ENCODE measurements at regions not wholly inside any gene's neighbourhood (a gene's known extent, or its start where the extent isn't known, plus 50 kb on each side); places are given as distances from the start of the nearest gene placed in this dataset.

GRCh38 chr15:31768055-31768454 lies 262.3 kb upstream of the CHRNA7 start:
- Histone ChIP-seq H3K4me3 (ENCODE audit: low read depth in 1 of 2, low read length in 2 of 2) (no peak overlapping the region), H3K27me3 (ENCODE audit: low read depth, low read length) (no peaks in the 10 kb centered on the region), H3K36me3 (ENCODE audit: control insufficient read depth in 1 of 2, insufficient read depth in 2 of 2, low read length in 2 of 2) (no peaks in the 10 kb centered on the region), H3K4me1 (ENCODE audit: control insufficient read depth in 1 of 2, insufficient read depth in 2 of 2, low read length in 2 of 2) (no peaks in the 10 kb centered on the region), H3K27ac (ENCODE audit: low read length) (no peak overlapping the region), H3K9me3 (ENCODE audit: control insufficient read depth in 1 of 2, low read length in 2 of 2) (no peaks in the 10 kb centered on the region)

- Histone ChIP-seq H3K36me3 (ENCODE audit: control insufficient read depth in 1 of 2, insufficient read depth in 2 of 2, low read length in 2 of 2) (no peaks in the 10 kb centered on the region), H3K4me3 (ENCODE audit: low read depth in 1 of 2, low read length in 2 of 2) (no peak overlapping the region)
Observed at GRCh38 chr15:31774045-31774444, 256.3 kb upstream of the CHRNA7 start.

DNA sequence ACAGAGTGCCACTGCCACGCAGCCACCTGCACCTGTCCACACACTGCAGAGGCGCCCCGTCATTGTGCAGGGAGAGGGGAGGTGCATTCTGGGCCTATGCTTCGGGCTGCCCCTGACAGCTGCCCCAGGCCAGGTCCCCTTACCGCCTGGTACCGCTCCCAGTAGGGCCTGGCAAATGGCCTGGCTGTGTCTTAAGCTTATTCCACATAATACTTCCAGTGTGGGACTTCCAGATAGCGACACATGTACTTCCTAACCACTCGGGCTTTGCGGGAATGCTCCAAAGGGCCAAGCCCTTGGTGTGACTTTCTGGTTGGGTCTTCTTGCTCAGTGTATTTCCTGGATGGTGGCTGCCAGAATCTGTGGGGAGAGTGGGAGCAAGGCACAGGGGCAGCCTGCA lies 254.3 kb upstream of the CHRNA7 start:
- Histone ChIP-seq H3K27me3 (ENCODE audit: low read depth, low read length) (no peaks in the 10 kb centered on the region), H3K4me3 (ENCODE audit: low read depth in 1 of 2, low read length in 2 of 2) (no peak overlapping the region), H3K27ac (ENCODE audit: low read length) (no peak overlapping the region), H3K4me1 (ENCODE audit: control insufficient read depth in 1 of 2, insufficient read depth in 2 of 2, low read length in 2 of 2) (no peaks in the 10 kb centered on the region), H3K9me3 (ENCODE audit: control insufficient read depth in 1 of 2, low read length in 2 of 2) (no peaks in the 10 kb centered on the region), H3K36me3 (ENCODE audit: control insufficient read depth in 1 of 2, insufficient read depth in 2 of 2, low read length in 2 of 2) (no peaks in the 10 kb centered on the region)

More at GRCh38 chr15:31774045-31774444, 256.3 kb upstream of the CHRNA7 start:
- Histone ChIP-seq H3K27me3 (ENCODE audit: low read depth, low read length) (no peaks in the 10 kb centered on the region), H3K4me1 (ENCODE audit: control insufficient read depth in 1 of 2, insufficient read depth in 2 of 2, low read length in 2 of 2) (no peaks in the 10 kb centered on the region), H3K27ac (ENCODE audit: low read length) (no peak overlapping the region), H3K9me3 (ENCODE audit: control insufficient read depth in 1 of 2, low read length in 2 of 2) (no peaks in the 10 kb centered on the region)

- H3K27ac ChIP-seq (ENCODE audit: low read length) = no peak overlapping the region
- H3K4me3 ChIP-seq (ENCODE audit: low read depth in 1 of 2, low read length in 2 of 2) = no peak overlapping the region
- no peaks in the 10 kb centered on the region for H3K36me3 ChIP-seq (ENCODE audit: control insufficient read depth in 1 of 2, insufficient read depth in 2 of 2, low read length in 2 of 2)
- H3K27me3 ChIP-seq (ENCODE audit: low read depth, low read length) = no peaks in the 10 kb centered on the region
- H3K9me3 ChIP-seq (ENCODE audit: control insufficient read depth in 1 of 2, low read length in 2 of 2) = no peaks in the 10 kb centered on the region
- no peaks in the 10 kb centered on the region for H3K4me1 ChIP-seq (ENCODE audit: control insufficient read depth in 1 of 2, insufficient read depth in 2 of 2, low read length in 2 of 2)
Observed at GRCh38 chr15:31781261-31781660, 249.1 kb upstream of the CHRNA7 start.

DNA sequence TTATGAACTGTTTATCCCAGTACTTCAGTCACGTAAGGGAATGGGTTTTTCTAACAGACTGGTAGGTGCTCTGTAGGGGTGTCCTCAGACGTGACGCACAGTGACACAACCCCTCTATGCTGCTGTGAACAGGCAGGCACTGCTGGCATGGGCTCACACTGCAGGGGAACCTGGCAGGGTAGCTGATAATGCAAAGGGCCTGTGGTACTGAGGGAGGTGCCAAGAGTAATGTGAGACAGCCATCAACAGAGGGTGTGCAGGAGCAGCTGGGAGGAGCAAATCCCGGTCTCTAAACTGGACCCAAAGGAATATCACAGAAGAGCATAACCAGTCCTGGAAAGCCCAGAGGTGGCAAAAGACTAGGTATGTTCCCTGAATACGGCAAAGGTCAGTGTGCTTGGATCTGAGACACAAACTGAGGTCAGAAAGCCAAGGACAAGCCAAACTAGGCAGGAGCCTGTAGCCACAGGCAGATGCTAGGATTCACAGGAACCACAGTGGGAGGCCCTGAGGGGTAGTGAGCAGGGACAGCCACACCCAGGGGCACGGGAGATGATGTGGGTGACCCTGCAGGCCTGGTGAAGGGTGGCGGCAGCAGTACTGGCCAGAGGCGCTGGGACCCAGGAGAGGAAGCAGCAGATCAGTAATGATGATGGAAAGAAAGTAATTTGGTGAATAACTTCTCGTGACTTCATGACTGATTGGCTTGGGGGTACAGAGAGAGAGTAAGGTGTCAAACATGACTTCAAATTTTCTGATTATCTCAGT lies 248.1 kb upstream of the CHRNA7 start:
- no peaks in the 10 kb centered on the region for H3K4me1 ChIP-seq (ENCODE audit: control insufficient read depth in 1 of 2, insufficient read depth in 2 of 2, low read length in 2 of 2)
- no peak overlapping the region for H3K4me3 ChIP-seq (ENCODE audit: low read depth in 1 of 2, low read length in 2 of 2)
- no peak overlapping the region for H3K27ac ChIP-seq (ENCODE audit: low read length)
- H3K9me3 ChIP-seq (ENCODE audit: control insufficient read depth in 1 of 2, low read length in 2 of 2) = no peaks in the 10 kb centered on the region
- no peaks in the 10 kb centered on the region for H3K36me3 ChIP-seq (ENCODE audit: control insufficient read depth in 1 of 2, insufficient read depth in 2 of 2, low read length in 2 of 2)
- H3K27me3 ChIP-seq (ENCODE audit: low read depth, low read length) = no peaks in the 10 kb centered on the region

DNA sequence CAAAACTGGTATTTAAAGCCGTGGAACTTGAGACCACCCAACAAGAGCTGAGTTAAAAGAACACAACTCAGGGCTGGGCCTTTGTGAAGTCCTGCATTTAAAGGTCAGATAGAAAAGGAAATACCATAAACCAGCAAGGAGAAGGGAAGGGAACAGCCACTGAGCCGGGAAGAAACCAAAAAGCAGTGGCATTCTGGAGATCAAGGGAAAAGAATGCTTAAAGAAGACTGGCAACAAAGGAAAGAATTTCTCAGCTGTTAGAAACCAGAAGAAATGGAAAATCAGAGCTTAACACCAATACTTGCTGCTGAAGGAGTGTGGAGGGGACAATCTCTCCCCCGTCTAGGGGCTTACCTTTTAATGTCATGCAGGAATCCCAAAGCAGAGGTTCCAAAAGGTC lies 247.4 kb upstream of the CHRNA7 start:
- H3K4me3 ChIP-seq (ENCODE audit: low read depth in 1 of 2, low read length in 2 of 2) = no peak overlapping the region
- H3K4me1 ChIP-seq (ENCODE audit: control insufficient read depth in 1 of 2, insufficient read depth in 2 of 2, low read length in 2 of 2) = no peaks in the 10 kb centered on the region
- H3K9me3 ChIP-seq (ENCODE audit: control insufficient read depth in 1 of 2, low read length in 2 of 2) = no peaks in the 10 kb centered on the region

DNA sequence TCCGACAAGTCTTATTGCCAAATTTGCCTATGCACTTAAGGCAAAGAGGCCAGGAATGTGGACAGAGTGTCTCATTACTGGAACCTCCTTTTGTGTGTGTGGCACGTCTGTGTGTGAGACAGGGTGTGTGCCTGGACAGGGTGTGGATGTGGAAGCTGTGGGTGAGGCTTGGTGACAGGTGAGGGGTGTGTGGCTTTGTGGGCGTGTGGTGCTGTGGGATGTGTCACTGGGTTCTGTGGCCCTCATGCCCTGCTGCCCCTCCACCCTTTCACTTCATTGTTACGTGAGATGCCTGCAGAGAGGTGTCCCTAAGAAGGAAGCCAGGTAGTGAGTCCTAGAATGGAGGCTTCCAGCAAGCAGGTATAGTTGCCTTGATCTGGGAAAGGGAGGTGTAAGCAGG lies 244.0 kb upstream of the CHRNA7 start:
- H3K27me3 ChIP-seq (ENCODE audit: low read depth, low read length) = no peaks in the 10 kb centered on the region
- H3K27ac ChIP-seq (ENCODE audit: low read length) = no peak overlapping the region
- H3K36me3 ChIP-seq (ENCODE audit: control insufficient read depth in 1 of 2, insufficient read depth in 2 of 2, low read length in 2 of 2) = no peaks in the 10 kb centered on the region
- H3K4me1 ChIP-seq (ENCODE audit: control insufficient read depth in 1 of 2, insufficient read depth in 2 of 2, low read length in 2 of 2) = no peaks in the 10 kb centered on the region
- no peak overlapping the region for H3K4me3 ChIP-seq (ENCODE audit: low read depth in 1 of 2, low read length in 2 of 2)
- no peaks in the 10 kb centered on the region for H3K9me3 ChIP-seq (ENCODE audit: control insufficient read depth in 1 of 2, low read length in 2 of 2)

More for the DNA sequence above, 247.4 kb upstream of the CHRNA7 start:
- Histone ChIP-seq H3K27ac (ENCODE audit: low read length) (no peak overlapping the region), H3K36me3 (ENCODE audit: control insufficient read depth in 1 of 2, insufficient read depth in 2 of 2, low read length in 2 of 2) (no peaks in the 10 kb centered on the region), H3K27me3 (ENCODE audit: low read depth, low read length) (no peaks in the 10 kb centered on the region)

GRCh38 chr15:31788104-31788503 lies 242.2 kb upstream of the CHRNA7 start:
- Histone ChIP-seq H3K36me3 (ENCODE audit: control insufficient read depth in 1 of 2, insufficient read depth in 2 of 2, low read length in 2 of 2) (no peaks in the 10 kb centered on the region), H3K4me3 (ENCODE audit: low read depth in 1 of 2, low read length in 2 of 2) (no peak overlapping the region), H3K27ac (ENCODE audit: low read length) (no peak overlapping the region), H3K27me3 (ENCODE audit: low read depth, low read length) (no peaks in the 10 kb centered on the region), H3K9me3 (ENCODE audit: control insufficient read depth in 1 of 2, low read length in 2 of 2) (no peaks in the 10 kb centered on the region), H3K4me1 (ENCODE audit: control insufficient read depth in 1 of 2, insufficient read depth in 2 of 2, low read length in 2 of 2) (no peaks in the 10 kb centered on the region)

GRCh38 chr15:31792611-31793199 lies 237.6 kb upstream of the CHRNA7 start:
- Histone ChIP-seq H3K4me1 (ENCODE audit: control insufficient read depth in 1 of 2, insufficient read depth in 2 of 2, low read length in 2 of 2) (no peaks in the 10 kb centered on the region), H3K27me3 (ENCODE audit: low read depth, low read length) (no peaks in the 10 kb centered on the region), H3K4me3 (ENCODE audit: low read depth in 1 of 2, low read length in 2 of 2) (no peak overlapping the region), H3K27ac (ENCODE audit: low read length) (no peak overlapping the region), H3K36me3 (ENCODE audit: control insufficient read depth in 1 of 2, insufficient read depth in 2 of 2, low read length in 2 of 2) (no peaks in the 10 kb centered on the region), H3K9me3 (ENCODE audit: control insufficient read depth in 1 of 2, low read length in 2 of 2) (no peaks in the 10 kb centered on the region)

GRCh38 chr15:31799319-31799714 lies 231.0 kb upstream of the CHRNA7 start:
- Histone ChIP-seq H3K4me3 (ENCODE audit: low read depth in 1 of 2, low read length in 2 of 2) (no peak overlapping the region), H3K4me1 (ENCODE audit: control insufficient read depth in 1 of 2, insufficient read depth in 2 of 2, low read length in 2 of 2) (peaks cover 0 to 5% of the 10 kb centered on the region in 2 donors), H3K27me3 (ENCODE audit: low read depth, low read length) (no peaks in the 10 kb centered on the region), H3K36me3 (ENCODE audit: control insufficient read depth in 1 of 2, insufficient read depth in 2 of 2, low read length in 2 of 2) (no peaks in the 10 kb centered on the region), H3K27ac (ENCODE audit: low read length) (no peak overlapping the region), H3K9me3 (ENCODE audit: control insufficient read depth in 1 of 2, low read length in 2 of 2) (no peaks in the 10 kb centered on the region)

- Histone ChIP-seq H3K27ac (ENCODE audit: low read length) (no peak overlapping the region), H3K9me3 (ENCODE audit: control insufficient read depth in 1 of 2, low read length in 2 of 2) (no peaks in the 10 kb centered on the region), H3K36me3 (ENCODE audit: control insufficient read depth in 1 of 2, insufficient read depth in 2 of 2, low read length in 2 of 2) (no peaks in the 10 kb centered on the region), H3K4me1 (ENCODE audit: control insufficient read depth in 1 of 2, insufficient read depth in 2 of 2, low read length in 2 of 2) (peaks cover 0 to 5% of the 10 kb centered on the region in 2 donors), H3K27me3 (ENCODE audit: low read depth, low read length) (no peaks in the 10 kb centered on the region), H3K4me3 (ENCODE audit: low read depth in 1 of 2, low read length in 2 of 2) (no peak overlapping the region)
Observed at GRCh38 chr15:31799715-31800321, 230.5 kb upstream of the CHRNA7 start.

Measured in muscle layer of duodenum (tissue), 2 donors.